ENCODE measurements at regions not wholly inside any gene's neighbourhood (a gene's known extent, or its start where the extent isn't known, plus 50 kb on each side); places are given as distances from the start of the nearest gene placed in this dataset.

- no peak for TF ChIP-seq CTCF (IDR thresholded peaks at IDR 0.05)
- no peak for TF ChIP-seq POLR2A (IDR thresholded peaks at IDR 0.05)
- Histone ChIP-seq H3K4me1 (no peaks in the 10 kb centered on the region), H3K27ac (no peak overlapping the region), H3K36me3 (ENCODE audit: low read depth, missing control alignments) (no peaks in the 10 kb centered on the region), H3K27me3 (no peaks in the 10 kb centered on the region), H3K4me3 (no peak overlapping the region), H3K9me3 (no peaks in the 10 kb centered on the region)
- WGBS, 2 donors = 92 to 94% methylated on average over 3 of the region's 3 CpGs
- intact Hi-C loops (cut with DNase I; ENCODE audit: low total_unique reads) = no loop called here
- DNase-seq = no peak
Measured at GRCh38 chr1:98210563-98210962, 289.7 kb upstream of the DPYD start.

- H3K4me3 ChIP-seq = no peak overlapping the region
- no peak overlapping the region for H3K27ac ChIP-seq
- H3K27me3 ChIP-seq = no peaks in the 10 kb centered on the region
- H3K36me3 ChIP-seq (ENCODE audit: low read depth, missing control alignments) = no peaks in the 10 kb centered on the region
- H3K9me3 ChIP-seq = no peaks in the 10 kb centered on the region
- DNase-seq = no peak
- TF ChIP-seq POLR2A (IDR thresholded peaks at IDR 0.05) = no peak
- TF ChIP-seq CTCF (IDR thresholded peaks at IDR 0.05) = no peak
- intact Hi-C loops (cut with DNase I; ENCODE audit: low total_unique reads) = no loop called here
- H3K4me1 ChIP-seq = no peaks in the 10 kb centered on the region
- 33 to 44% methylated on average over 7 of the region's 7 CpGs for WGBS, 2 donors
Measured at GRCh38 chr1:98210064-98210463, 289.2 kb upstream of the DPYD start.

GRCh38 chr1:98205291-98206017, 284.6 kb upstream of the DPYD start:
- H3K4me1 ChIP-seq = no peaks in the 10 kb centered on the region
- WGBS, 2 donors = 53 to 74% methylated on average over 1 of the region's 1 CpG
- no peak overlapping the region for H3K27ac ChIP-seq
- H3K4me3 ChIP-seq = no peak overlapping the region
- intact Hi-C loops (cut with DNase I; ENCODE audit: low total_unique reads) = no loop called here
- TF ChIP-seq POLR2A (IDR thresholded peaks at IDR 0.05) (no peak), CTCF (IDR thresholded peaks at IDR 0.05) (no peak)
- H3K27me3 ChIP-seq = no peaks in the 10 kb centered on the region
- no peak for DNase-seq
- H3K36me3 ChIP-seq (ENCODE audit: low read depth, missing control alignments) = no peaks in the 10 kb centered on the region
- no peaks in the 10 kb centered on the region for H3K9me3 ChIP-seq

GRCh38 chr1:98203466-98203865, 282.6 kb upstream of the DPYD start:
- no peak for DNase-seq
- no peaks in the 10 kb centered on the region for H3K9me3 ChIP-seq
- H3K4me1 ChIP-seq = no peaks in the 10 kb centered on the region
- H3K36me3 ChIP-seq (ENCODE audit: low read depth, missing control alignments) = no peaks in the 10 kb centered on the region
- no peaks in the 10 kb centered on the region for H3K27me3 ChIP-seq
- H3K4me3 ChIP-seq = no peak overlapping the region
- WGBS, 2 donors = 37 to 43% methylated on average over 2 of the region's 2 CpGs
- no peak overlapping the region for H3K27ac ChIP-seq
- intact Hi-C loops (cut with DNase I; ENCODE audit: low total_unique reads) = no loop called here
- TF ChIP-seq POLR2A (IDR thresholded peaks at IDR 0.05) (no peak), CTCF (IDR thresholded peaks at IDR 0.05) (no peak)

- no peaks in the 10 kb centered on the region for H3K4me1 ChIP-seq
- H3K27ac ChIP-seq = no peak overlapping the region
- no peaks in the 10 kb centered on the region for H3K36me3 ChIP-seq (ENCODE audit: low read depth, missing control alignments)
- intact Hi-C loops (cut with DNase I; ENCODE audit: low total_unique reads) = no loop called here
- WGBS, 2 donors = 38 to 51% methylated on average over 4 of the region's 4 CpGs
- TF ChIP-seq CTCF (IDR thresholded peaks at IDR 0.05) = no peak
- TF ChIP-seq POLR2A (IDR thresholded peaks at IDR 0.05) = no peak
- H3K27me3 ChIP-seq = no peaks in the 10 kb centered on the region
- DNase-seq = no peak
- H3K9me3 ChIP-seq = no peaks in the 10 kb centered on the region
- no peak overlapping the region for H3K4me3 ChIP-seq
Measured at GRCh38 chr1:98201666-98202081, 280.8 kb upstream of the DPYD start.
